Hematopoietic multipotent progenitor cell treated with erythropoietin and hydrocortisone succinate and interleukin-3 and kit ligand, for 4 days (in vitro differentiated cells): ENCODE measurements at regions not wholly inside any gene's neighbourhood (a gene's known extent, or its start where the extent isn't known, plus 50 kb on each side); places are given as distances from the start of the nearest gene placed in this dataset.

Experiments used
- DNase-seq: peaks from one replicate; pipeline ENCODE4 v3.0.0-alpha.2; 2015

DNA sequence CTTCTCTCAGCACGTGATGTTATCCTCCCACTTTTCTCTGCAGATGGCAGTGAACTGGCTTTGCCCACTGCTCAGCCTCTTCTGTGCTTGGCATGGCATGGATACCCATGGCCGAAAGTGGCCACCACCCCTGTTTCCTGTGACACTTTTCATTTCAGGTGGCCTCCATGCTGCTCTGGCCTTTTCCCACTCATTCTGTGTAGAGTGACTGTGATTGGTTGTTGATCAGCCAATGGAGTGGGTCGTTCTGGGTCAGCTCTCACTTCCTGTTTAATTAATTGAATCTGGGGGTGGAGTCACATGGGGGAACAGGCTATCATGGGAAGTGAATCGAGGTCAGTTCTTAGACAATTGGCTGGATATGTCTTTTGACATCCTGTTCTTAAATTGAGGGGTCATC is 350.1 kb upstream of the EEF2KMT start:
- no peak for DNase-seq

- DNase-seq = no peak
Observed at GRCh38 chr16:5446623-5447240, 349.1 kb upstream of the EEF2KMT start.

GRCh38 chr16:5444189-5444588 is 346.6 kb upstream of the EEF2KMT start:
- no peak for DNase-seq

DNA sequence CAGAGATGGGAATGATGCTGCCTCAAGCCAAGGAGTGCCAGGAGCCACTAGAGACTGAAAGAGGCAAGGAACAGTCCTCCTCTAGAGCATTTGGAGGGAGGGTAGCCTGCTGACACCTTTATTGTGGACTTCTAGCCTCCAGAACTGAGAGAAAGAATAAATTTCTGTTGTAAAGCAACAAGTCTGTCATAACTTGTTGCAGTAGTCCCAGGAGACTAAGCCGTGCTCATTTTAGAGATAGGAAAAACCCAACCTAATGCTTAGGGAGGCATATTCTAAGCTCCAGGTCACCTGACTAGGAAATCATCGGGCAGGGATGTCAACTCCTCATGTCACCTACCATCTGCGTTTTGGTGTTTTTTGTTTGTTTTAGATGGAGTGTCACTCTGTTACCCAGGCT is 345.4 kb upstream of the EEF2KMT start:
- DNase-seq = no peak

GRCh38 chr16:5442054-5442453 is 344.5 kb upstream of the EEF2KMT start:
- DNase-seq = no peak

GRCh38 chr16:5438591-5438990 is 341.0 kb upstream of the EEF2KMT start:
- DNase-seq = no peak

GRCh38 chr16:5433587-5433986 is 336.0 kb upstream of the EEF2KMT start:
- no peak for DNase-seq

- no peak for DNase-seq
Observed at GRCh38 chr16:5432166-5432565, 334.6 kb upstream of the EEF2KMT start.

GRCh38 chr16:5430598-5430997 is 333.0 kb upstream of the EEF2KMT start:
- DNase-seq = peak; percentile 5

GRCh38 chr16:5428932-5429331 is 331.3 kb upstream of the EEF2KMT start:
- DNase-seq = no peak

DNA sequence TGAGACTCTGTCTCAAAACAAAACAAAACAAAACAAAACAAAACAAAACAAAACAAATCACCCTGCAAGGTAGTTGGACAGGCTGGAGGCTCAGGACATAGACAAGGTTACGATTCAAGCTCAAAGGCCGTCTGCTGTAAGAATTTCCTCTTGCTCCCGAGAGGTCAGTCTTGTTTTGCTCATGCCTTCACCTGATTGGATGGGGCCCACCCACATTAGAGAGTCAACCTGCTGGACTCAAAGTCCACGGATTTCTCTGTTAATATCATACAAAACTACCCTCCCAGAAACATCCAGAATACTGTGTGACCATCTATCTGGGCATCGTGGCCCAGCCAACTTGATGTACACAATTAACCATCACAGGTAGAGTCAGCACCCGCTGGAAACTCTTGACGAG is 330.0 kb upstream of the EEF2KMT start:
- no peak for DNase-seq

GRCh38 chr16:5422643-5423496 is 325.3 kb upstream of the EEF2KMT start:
- DNase-seq = peak; percentile 1

- no peak for DNase-seq
Observed at GRCh38 chr16:5422047-5422446, 324.5 kb upstream of the EEF2KMT start.

GRCh38 chr16:5416013-5416412 is 318.4 kb upstream of the EEF2KMT start:
- no peak for DNase-seq

GRCh38 chr16:5415123-5415522 is 317.5 kb upstream of the EEF2KMT start:
- peak; percentile 3 for DNase-seq

GRCh38 chr16:5412731-5413130 is 315.1 kb upstream of the EEF2KMT start:
- DNase-seq = no peak

- no peak for DNase-seq
Observed at GRCh38 chr16:5398203-5398602, 300.6 kb upstream of the EEF2KMT start.

DNA sequence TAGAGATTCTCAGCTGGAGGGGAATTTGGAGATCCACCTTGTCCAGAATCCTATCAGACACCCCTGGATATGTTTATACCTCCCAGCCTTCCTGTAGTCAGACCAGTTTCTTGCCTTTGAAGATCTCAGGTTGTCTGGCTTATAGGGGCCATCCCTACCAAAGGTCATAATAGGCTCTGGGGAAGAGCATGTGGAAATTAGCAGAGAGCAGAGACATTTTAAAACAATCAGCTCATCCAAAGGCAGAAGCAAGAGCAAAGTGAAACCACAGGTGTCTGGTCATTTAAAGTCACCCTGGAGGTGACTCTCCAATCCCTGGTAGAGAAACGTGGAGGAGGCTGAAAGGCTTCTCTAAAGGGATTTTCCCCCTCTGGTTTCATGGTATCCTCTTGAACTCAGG is 299.3 kb upstream of the EEF2KMT start:
- no peak for DNase-seq

DNA sequence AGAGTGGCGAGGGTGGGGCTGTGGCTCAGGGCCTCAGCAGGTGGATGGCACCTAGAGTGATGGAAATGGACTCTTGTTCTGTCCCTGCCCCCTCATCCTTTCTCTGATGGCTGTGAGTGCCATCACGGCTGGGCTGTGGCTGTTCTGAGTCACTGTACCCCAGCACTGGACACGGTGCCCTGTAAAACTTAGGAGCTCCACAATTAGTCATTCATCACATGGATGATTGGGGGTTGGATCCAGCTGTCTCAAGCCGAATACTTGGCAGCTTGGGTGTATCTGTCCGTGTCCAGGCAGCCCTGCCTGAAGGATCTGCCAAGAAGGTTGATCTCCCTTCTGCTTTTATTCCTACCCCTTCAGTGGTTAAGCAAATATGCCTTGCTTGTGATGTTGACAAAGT is 295.5 kb upstream of the EEF2KMT start:
- DNase-seq = no peak

DNA sequence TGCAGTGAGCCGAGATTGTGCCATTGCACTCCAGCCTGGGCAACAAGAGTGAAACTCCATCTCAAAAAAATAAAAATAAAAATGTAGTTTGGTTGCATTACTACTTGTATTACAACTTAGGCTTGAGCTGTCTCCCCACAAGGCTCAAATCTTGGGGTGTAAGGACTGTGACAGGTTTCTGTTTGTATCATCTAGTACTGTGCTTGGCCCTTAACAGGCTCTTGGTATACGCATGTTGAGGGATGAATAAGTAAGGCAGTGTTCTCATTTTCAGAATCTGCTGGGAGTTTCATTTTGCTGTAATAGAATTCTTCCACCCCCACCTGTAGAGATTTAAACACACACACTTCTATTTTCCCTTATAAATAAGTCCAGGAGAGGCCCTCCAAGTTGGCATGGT is 289.4 kb upstream of the EEF2KMT start:
- DNase-seq = no peak

GRCh38 chr16:5385811-5386210 is 288.2 kb upstream of the EEF2KMT start:
- DNase-seq = no peak

DNA sequence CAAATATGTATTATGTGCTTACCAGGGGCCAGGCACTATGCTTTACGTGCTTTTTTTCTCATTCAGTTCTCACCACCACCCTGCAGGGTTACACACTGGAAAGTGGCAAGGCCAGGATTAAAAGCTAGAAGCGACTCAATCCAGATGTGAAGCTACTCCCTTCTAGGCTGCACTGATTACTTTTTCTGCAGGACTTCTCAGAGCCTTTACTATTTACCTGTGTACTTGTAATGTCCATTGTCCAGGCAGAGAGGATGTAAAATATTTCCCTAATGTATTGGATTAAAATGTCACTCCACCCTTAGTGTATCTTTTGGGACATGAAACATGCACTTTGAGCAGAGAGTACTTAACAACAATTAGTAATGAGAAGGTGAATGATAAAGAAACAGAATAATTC is 287.5 kb upstream of the EEF2KMT start:
- no peak for DNase-seq

DNA sequence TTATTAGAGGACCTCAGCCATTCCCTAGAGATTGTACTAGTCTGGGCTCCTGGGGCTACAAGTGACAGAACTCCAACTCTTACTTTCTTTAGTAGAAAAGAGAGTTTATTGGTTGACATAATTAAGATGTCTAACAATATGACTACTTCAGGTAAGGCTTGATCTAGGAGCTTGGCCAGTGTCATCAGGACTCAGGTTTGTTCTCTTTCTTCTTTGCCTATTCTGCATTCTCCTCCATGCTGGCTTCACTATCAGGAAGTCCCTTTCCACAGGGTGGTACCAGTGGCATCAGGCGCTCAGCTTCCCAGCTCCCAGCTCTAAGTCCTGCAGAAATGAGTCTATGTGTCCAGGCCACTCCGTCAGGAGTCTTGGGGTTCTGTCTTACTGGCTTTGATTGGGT is 286.1 kb upstream of the EEF2KMT start:
- DNase-seq = no peak

- no peak for DNase-seq
Observed at GRCh38 chr16:5382484-5382883, 284.9 kb upstream of the EEF2KMT start.

GRCh38 chr16:5381481-5381880 is 283.9 kb upstream of the EEF2KMT start:
- no peak for DNase-seq
